ENCODE measurements at regions not wholly inside any gene's neighbourhood (a gene's known extent, or its start where the extent isn't known, plus 50 kb on each side); places are given as distances from the start of the nearest gene placed in this dataset.

DNA sequence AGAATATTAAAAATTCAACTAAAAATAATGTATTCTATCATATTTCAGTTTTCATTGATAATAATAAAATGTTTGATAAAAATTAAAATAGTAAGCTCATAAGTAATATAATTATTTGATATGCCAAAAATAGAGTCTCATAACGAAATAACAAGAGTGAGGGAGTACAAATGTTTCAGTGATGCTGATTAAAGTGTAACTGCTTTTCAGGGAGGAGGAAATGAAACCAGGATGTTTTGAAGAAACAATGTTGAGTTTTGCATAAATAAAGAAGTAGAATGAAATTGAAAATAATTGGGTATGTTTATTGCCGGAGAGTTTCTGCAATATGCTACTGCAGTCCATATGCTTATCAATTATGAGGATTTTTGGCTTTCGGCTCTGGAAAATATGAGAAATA lies 1159.8 kb upstream of the ADGRL2 start:
- TF ChIP-seq, protein P1, sequence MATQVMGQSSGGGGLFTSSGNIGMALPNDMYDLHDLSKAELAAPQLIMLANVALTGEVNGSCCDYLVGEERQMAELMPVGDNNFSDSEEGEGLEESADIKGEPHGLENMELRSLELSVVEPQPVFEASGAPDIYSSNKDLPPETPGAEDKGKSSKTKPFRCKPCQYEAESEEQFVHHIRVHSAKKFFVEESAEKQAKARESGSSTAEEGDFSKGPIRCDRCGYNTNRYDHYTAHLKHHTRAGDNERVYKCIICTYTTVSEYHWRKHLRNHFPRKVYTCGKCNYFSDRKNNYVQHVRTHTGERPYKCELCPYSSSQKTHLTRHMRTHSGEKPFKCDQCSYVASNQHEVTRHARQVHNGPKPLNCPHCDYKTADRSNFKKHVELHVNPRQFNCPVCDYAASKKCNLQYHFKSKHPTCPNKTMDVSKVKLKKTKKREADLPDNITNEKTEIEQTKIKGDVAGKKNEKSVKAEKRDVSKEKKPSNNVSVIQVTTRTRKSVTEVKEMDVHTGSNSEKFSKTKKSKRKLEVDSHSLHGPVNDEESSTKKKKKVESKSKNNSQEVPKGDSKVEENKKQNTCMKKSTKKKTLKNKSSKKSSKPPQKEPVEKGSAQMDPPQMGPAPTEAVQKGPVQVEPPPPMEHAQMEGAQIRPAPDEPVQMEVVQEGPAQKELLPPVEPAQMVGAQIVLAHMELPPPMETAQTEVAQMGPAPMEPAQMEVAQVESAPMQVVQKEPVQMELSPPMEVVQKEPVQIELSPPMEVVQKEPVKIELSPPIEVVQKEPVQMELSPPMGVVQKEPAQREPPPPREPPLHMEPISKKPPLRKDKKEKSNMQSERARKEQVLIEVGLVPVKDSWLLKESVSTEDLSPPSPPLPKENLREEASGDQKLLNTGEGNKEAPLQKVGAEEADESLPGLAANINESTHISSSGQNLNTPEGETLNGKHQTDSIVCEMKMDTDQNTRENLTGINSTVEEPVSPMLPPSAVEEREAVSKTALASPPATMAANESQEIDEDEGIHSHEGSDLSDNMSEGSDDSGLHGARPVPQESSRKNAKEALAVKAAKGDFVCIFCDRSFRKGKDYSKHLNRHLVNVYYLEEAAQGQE (IDR thresholded peaks at IDR 0.05; ENCODE audit: insufficient read depth in 1 of 2, low read depth in 2 of 2, low read length in 1 of 2): no peak
- TF ChIP-seq POLR2AphosphoS5 (IDR thresholded peaks at IDR 0.05; ENCODE audit: low read depth, low read length) (no peak), SIN3A (IDR thresholded peaks at IDR 0.05; ENCODE audit: borderline replicate concordance, insufficient read depth, low read depth, low read length) (no peak), TCF7L2 (IDR thresholded peaks at IDR 0.05; ENCODE audit: low read depth, low read length) (no peak)
- TF ChIP-seq, protein P2, sequence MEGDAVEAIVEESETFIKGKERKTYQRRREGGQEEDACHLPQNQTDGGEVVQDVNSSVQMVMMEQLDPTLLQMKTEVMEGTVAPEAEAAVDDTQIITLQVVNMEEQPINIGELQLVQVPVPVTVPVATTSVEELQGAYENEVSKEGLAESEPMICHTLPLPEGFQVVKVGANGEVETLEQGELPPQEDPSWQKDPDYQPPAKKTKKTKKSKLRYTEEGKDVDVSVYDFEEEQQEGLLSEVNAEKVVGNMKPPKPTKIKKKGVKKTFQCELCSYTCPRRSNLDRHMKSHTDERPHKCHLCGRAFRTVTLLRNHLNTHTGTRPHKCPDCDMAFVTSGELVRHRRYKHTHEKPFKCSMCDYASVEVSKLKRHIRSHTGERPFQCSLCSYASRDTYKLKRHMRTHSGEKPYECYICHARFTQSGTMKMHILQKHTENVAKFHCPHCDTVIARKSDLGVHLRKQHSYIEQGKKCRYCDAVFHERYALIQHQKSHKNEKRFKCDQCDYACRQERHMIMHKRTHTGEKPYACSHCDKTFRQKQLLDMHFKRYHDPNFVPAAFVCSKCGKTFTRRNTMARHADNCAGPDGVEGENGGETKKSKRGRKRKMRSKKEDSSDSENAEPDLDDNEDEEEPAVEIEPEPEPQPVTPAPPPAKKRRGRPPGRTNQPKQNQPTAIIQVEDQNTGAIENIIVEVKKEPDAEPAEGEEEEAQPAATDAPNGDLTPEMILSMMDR (IDR thresholded peaks at IDR 0.05): no peak
- H3K36me3 ChIP-seq (ENCODE audit: control insufficient read depth, insufficient read depth, low read length): no peaks in the 10 kb centered on the region
- H3K4me1 ChIP-seq (ENCODE audit: control insufficient read depth, insufficient read depth, low read length): no peaks in the 10 kb centered on the region
- H3K9me3 ChIP-seq (ENCODE audit: control insufficient read depth, insufficient read depth, low read depth, low read length): no peaks in the 10 kb centered on the region
- no TSS peak for BruUV-seq (replicated peaks)
- ATAC-seq (no peak), DNase-seq (ENCODE audit: low read depth, low spot score) (no peak)
- CTCF ChIA-PET: no interaction called here
- intact Hi-C loops (cut with micrococcal nuclease; ENCODE audit: unreplicated experiment): no loop called here
- POLR2A ChIA-PET: no interaction called here
- H3K27me3 ChIP-seq (ENCODE audit: control insufficient read depth, insufficient read depth, low read length): no peaks in the 10 kb centered on the region
- in situ Hi-C loops (cut with HindIII; ENCODE audit: low pct_unique_long_range_greater_than_20kb, low sequenced_read_pairs): no loop called here
- no peak overlapping the region for H3K27ac ChIP-seq (ENCODE audit: low read length)
- no peak overlapping the region for H3K4me3 ChIP-seq (ENCODE audit: low read depth in 2 of 2, low read length in 2 of 2)

DNA sequence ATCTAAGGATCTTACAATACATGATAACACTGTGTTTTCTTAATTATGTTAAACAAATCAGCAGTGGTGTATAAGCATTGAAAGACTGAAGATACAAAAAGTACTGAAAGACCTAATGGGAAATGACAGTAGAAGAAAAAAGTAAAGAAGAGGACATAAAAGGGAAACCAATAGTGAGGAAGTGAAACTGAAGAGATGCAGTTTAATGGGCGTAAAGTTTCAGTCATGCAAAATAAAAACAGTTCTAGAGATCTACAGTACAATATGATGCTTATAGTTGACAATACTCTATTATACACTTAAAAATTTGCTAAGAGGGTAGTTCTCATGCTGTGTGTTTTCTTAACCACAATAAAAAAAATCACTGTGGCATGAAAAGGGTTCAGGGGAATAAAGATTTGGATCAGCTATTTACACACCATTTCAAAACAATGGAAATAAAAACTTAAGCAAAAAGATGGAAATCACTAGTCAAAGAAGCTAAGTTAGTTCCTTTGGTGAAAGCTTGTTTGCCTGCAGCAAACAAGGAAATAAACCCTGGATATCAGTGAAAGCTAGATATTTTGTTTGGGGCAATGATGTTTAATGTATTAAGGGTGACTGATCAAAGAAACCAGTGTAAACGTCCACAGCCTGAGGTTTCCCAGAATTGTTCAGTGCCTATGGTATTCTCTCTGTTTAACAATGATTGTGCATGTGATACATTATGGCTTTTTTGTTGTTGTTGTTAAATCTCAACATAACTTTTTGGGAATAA lies 1160.8 kb upstream of the ADGRL2 start:
- Histone ChIP-seq H3K9me3 (ENCODE audit: control insufficient read depth, insufficient read depth, low read depth, low read length) (no peaks in the 10 kb centered on the region), H3K27me3 (ENCODE audit: control insufficient read depth, insufficient read depth, low read length) (no peaks in the 10 kb centered on the region), H3K4me1 (ENCODE audit: control insufficient read depth, insufficient read depth, low read length) (no peaks in the 10 kb centered on the region), H3K36me3 (ENCODE audit: control insufficient read depth, insufficient read depth, low read length) (no peaks in the 10 kb centered on the region), H3K4me3 (ENCODE audit: low read depth in 2 of 2, low read length in 2 of 2) (no peak overlapping the region), H3K27ac (ENCODE audit: low read length) (no peak overlapping the region)
- TF ChIP-seq, protein P1 (IDR thresholded peaks at IDR 0.05; ENCODE audit: insufficient read depth in 1 of 2, low read depth in 2 of 2, low read length in 1 of 2): no peak
- peak; percentile 58; the same call in 1 of the 2 replicates for TF ChIP-seq TCF7L2 (IDR thresholded peaks at IDR 0.05; ENCODE audit: low read depth, low read length)
- TF ChIP-seq, protein P2 (IDR thresholded peaks at IDR 0.05): no peak
- BruUV-seq (replicated peaks): no TSS peak
- DNase-seq (ENCODE audit: low read depth, low spot score) (no peak), ATAC-seq (no peak)
- ChIA-PET POLR2A (no interaction called here), CTCF (no interaction called here)
- intact Hi-C loops (cut with micrococcal nuclease; ENCODE audit: unreplicated experiment) (no loop called here), in situ Hi-C loops (cut with HindIII; ENCODE audit: low pct_unique_long_range_greater_than_20kb, low sequenced_read_pairs) (no loop called here)

Measured in Panc1 (cell line).